ENCODE measurements at regions not wholly inside any gene's neighbourhood (a gene's known extent, or its start where the extent isn't known, plus 50 kb on each side); places are given as distances from the start of the nearest gene placed in this dataset.

- DNase-seq (no peak), ATAC-seq (no peak)
- H3K4me1 Mint-ChIP-seq: no peaks in the 10 kb centered on the region
- intact Hi-C loops (cut with DNase I, micrococcal nuclease): no loop called here
- ChIA-PET CTCF (no interaction called here), POLR2A (no interaction called here)
- no peaks in the 10 kb centered on the region for H3K9me3 Mint-ChIP-seq (ENCODE audit: low read depth)
- H3K36me3 Mint-ChIP-seq (ENCODE audit: low read depth): no peaks in the 10 kb centered on the region
- H3K27ac Mint-ChIP-seq: no peak overlapping the region
- no peaks in the 10 kb centered on the region for H3K27me3 Mint-ChIP-seq
- H3K4me3 Mint-ChIP-seq: no peak overlapping the region
Measured at GRCh38 chrX:94365736-94366135, 691.7 kb downstream of the FAM133A start.

- ATAC-seq (no peak), DNase-seq (no peak)
- ChIA-PET CTCF (no interaction called here), POLR2A (no interaction called here)
- H3K36me3 Mint-ChIP-seq (ENCODE audit: low read depth): no peaks in the 10 kb centered on the region
- no peaks in the 10 kb centered on the region for H3K9me3 Mint-ChIP-seq (ENCODE audit: low read depth)
- no peak overlapping the region for H3K4me3 Mint-ChIP-seq
- no peaks in the 10 kb centered on the region for H3K27me3 Mint-ChIP-seq
- no peaks in the 10 kb centered on the region for H3K4me1 Mint-ChIP-seq
- intact Hi-C loops (cut with DNase I, micrococcal nuclease): no loop called here
- no peak overlapping the region for H3K27ac Mint-ChIP-seq
Measured at GRCh38 chrX:94366616-94367015, 692.6 kb downstream of the FAM133A start.

GRCh38 chrX:94389044-94389443 lies 715.0 kb downstream of the FAM133A start:
- no peak for DNase-seq
- no peak overlapping the region for H3K27ac Mint-ChIP-seq
- intact Hi-C loops (cut with DNase I, micrococcal nuclease): no loop called here
- ATAC-seq: no peak
- ChIA-PET POLR2A (no interaction called here), CTCF (no interaction called here)
- no peaks in the 10 kb centered on the region for H3K36me3 Mint-ChIP-seq (ENCODE audit: low read depth)
- no peak overlapping the region for H3K4me3 Mint-ChIP-seq
- no peaks in the 10 kb centered on the region for H3K9me3 Mint-ChIP-seq (ENCODE audit: low read depth)
- H3K27me3 Mint-ChIP-seq: no peaks in the 10 kb centered on the region
- H3K4me1 Mint-ChIP-seq: no peaks in the 10 kb centered on the region

- POLR2A ChIA-PET: no interaction called here
- Mint-ChIP-seq H3K36me3 (ENCODE audit: low read depth) (no peaks in the 10 kb centered on the region), H3K4me3 (no peak overlapping the region), H3K4me1 (no peaks in the 10 kb centered on the region), H3K27ac (no peak overlapping the region), H3K27me3 (no peaks in the 10 kb centered on the region), H3K9me3 (ENCODE audit: low read depth) (peaks cover 2% of the 10 kb centered on the region)
- no peak for ATAC-seq
- intact Hi-C loops (cut with DNase I, micrococcal nuclease): no loop called here
- CTCF ChIA-PET: no interaction called here
- no peak for DNase-seq
Measured at GRCh38 chrX:94400488-94400887, 726.5 kb downstream of the FAM133A start.

GRCh38 chrX:94401426-94401825 lies 727.4 kb downstream of the FAM133A start:
- Mint-ChIP-seq H3K36me3 (ENCODE audit: low read depth) (no peaks in the 10 kb centered on the region), H3K4me1 (no peaks in the 10 kb centered on the region), H3K27me3 (no peaks in the 10 kb centered on the region), H3K4me3 (no peak overlapping the region), H3K9me3 (ENCODE audit: low read depth) (peaks cover 2% of the 10 kb centered on the region), H3K27ac (no peak overlapping the region)
- ATAC-seq: no peak
- intact Hi-C loops (cut with DNase I, micrococcal nuclease): no loop called here
- ChIA-PET POLR2A (no interaction called here), CTCF (no interaction called here)
- no peak for DNase-seq

GRCh38 chrX:94414746-94415145 lies 740.7 kb downstream of the FAM133A start:
- no peak overlapping the region for H3K27ac Mint-ChIP-seq
- no peaks in the 10 kb centered on the region for H3K36me3 Mint-ChIP-seq (ENCODE audit: low read depth)
- H3K4me3 Mint-ChIP-seq: no peak overlapping the region
- no peaks in the 10 kb centered on the region for H3K27me3 Mint-ChIP-seq
- intact Hi-C loops (cut with DNase I, micrococcal nuclease): no loop called here
- ATAC-seq (no peak), DNase-seq (no peak)
- peaks cover 2% of the 10 kb centered on the region for H3K9me3 Mint-ChIP-seq (ENCODE audit: low read depth)
- ChIA-PET POLR2A (no interaction called here), CTCF (no interaction called here)
- H3K4me1 Mint-ChIP-seq: no peaks in the 10 kb centered on the region

- H3K27me3 Mint-ChIP-seq: no peaks in the 10 kb centered on the region
- CTCF ChIA-PET: no interaction called here
- POLR2A ChIA-PET: no interaction called here
Measured at GRCh38 chrX:94418065-94418464, 744.1 kb downstream of the FAM133A start.

GRCh38 chrX:94424456-94424855 lies 750.5 kb downstream of the FAM133A start:
- Mint-ChIP-seq H3K36me3 (ENCODE audit: low read depth) (no peaks in the 10 kb centered on the region), H3K9me3 (ENCODE audit: low read depth) (no peaks in the 10 kb centered on the region), H3K4me3 (no peak overlapping the region), H3K27me3 (no peaks in the 10 kb centered on the region), H3K27ac (no peak overlapping the region), H3K4me1 (no peaks in the 10 kb centered on the region)
- no peak for ATAC-seq
- DNase-seq: no peak
- CTCF ChIA-PET: no interaction called here
- POLR2A ChIA-PET: no interaction called here
- intact Hi-C loops (cut with DNase I, micrococcal nuclease): no loop called here

More at GRCh38 chrX:94418065-94418464, 744.1 kb downstream of the FAM133A start:
- DNase-seq: no peak
- Mint-ChIP-seq H3K4me3 (no peak overlapping the region), H3K36me3 (ENCODE audit: low read depth) (no peaks in the 10 kb centered on the region), H3K4me1 (no peaks in the 10 kb centered on the region), H3K9me3 (ENCODE audit: low read depth) (peaks cover 2% of the 10 kb centered on the region), H3K27ac (no peak overlapping the region)
- no peak for ATAC-seq
- intact Hi-C loops (cut with DNase I, micrococcal nuclease): no loop called here

GRCh38 chrX:94430091-94430490 lies 756.1 kb downstream of the FAM133A start:
- no peaks in the 10 kb centered on the region for H3K9me3 Mint-ChIP-seq (ENCODE audit: low read depth)
- intact Hi-C loops (cut with DNase I, micrococcal nuclease): no loop called here
- CTCF ChIA-PET: no interaction called here
- no peak for ATAC-seq
- POLR2A ChIA-PET: no interaction called here
- no peaks in the 10 kb centered on the region for H3K4me1 Mint-ChIP-seq
- no peaks in the 10 kb centered on the region for H3K27me3 Mint-ChIP-seq
- H3K36me3 Mint-ChIP-seq (ENCODE audit: low read depth): no peaks in the 10 kb centered on the region
- no peak overlapping the region for H3K27ac Mint-ChIP-seq
- H3K4me3 Mint-ChIP-seq: no peak overlapping the region
- no peak for DNase-seq

- Mint-ChIP-seq H3K4me1 (no peaks in the 10 kb centered on the region), H3K27me3 (no peaks in the 10 kb centered on the region), H3K36me3 (ENCODE audit: low read depth) (no peaks in the 10 kb centered on the region), H3K9me3 (ENCODE audit: low read depth) (no peaks in the 10 kb centered on the region), H3K27ac (no peak overlapping the region), H3K4me3 (no peak overlapping the region)
- POLR2A ChIA-PET: no interaction called here
- CTCF ChIA-PET: no interaction called here
- intact Hi-C loops (cut with DNase I, micrococcal nuclease): no loop called here
- DNase-seq (no peak), ATAC-seq (no peak)
Measured at GRCh38 chrX:94435799-94436198, 761.8 kb downstream of the FAM133A start.

GRCh38 chrX:94454159-94454558 lies 780.2 kb downstream of the FAM133A start:
- intact Hi-C loops (cut with DNase I, micrococcal nuclease): no loop called here
- H3K36me3 Mint-ChIP-seq (ENCODE audit: low read depth): no peaks in the 10 kb centered on the region

GRCh38 chrX:94454606-94455005 lies 780.6 kb downstream of the FAM133A start:
- no peaks in the 10 kb centered on the region for H3K36me3 Mint-ChIP-seq (ENCODE audit: low read depth)
- ATAC-seq: no peak

More at GRCh38 chrX:94454159-94454558, 780.2 kb downstream of the FAM133A start:
- POLR2A ChIA-PET: no interaction called here
- Mint-ChIP-seq H3K27ac (no peak overlapping the region), H3K27me3 (no peaks in the 10 kb centered on the region), H3K9me3 (ENCODE audit: low read depth) (no peaks in the 10 kb centered on the region), H3K4me3 (no peak overlapping the region), H3K4me1 (no peaks in the 10 kb centered on the region)
- ATAC-seq (no peak), DNase-seq (no peak)
- CTCF ChIA-PET: no interaction called here

GRCh38 chrX:94455782-94456181 lies 781.8 kb downstream of the FAM133A start:
- no peaks in the 10 kb centered on the region for H3K9me3 Mint-ChIP-seq (ENCODE audit: low read depth)
- ATAC-seq: no peak
- intact Hi-C loops (cut with DNase I, micrococcal nuclease): no loop called here
- ChIA-PET POLR2A (no interaction called here), CTCF (no interaction called here)
- no peak overlapping the region for H3K27ac Mint-ChIP-seq
- no peaks in the 10 kb centered on the region for H3K4me1 Mint-ChIP-seq
- H3K4me3 Mint-ChIP-seq: no peak overlapping the region
- no peak for DNase-seq
- H3K36me3 Mint-ChIP-seq (ENCODE audit: low read depth): no peaks in the 10 kb centered on the region
- H3K27me3 Mint-ChIP-seq: no peaks in the 10 kb centered on the region

More at GRCh38 chrX:94454606-94455005, 780.6 kb downstream of the FAM133A start:
- intact Hi-C loops (cut with DNase I, micrococcal nuclease): no loop called here
- no peaks in the 10 kb centered on the region for H3K9me3 Mint-ChIP-seq (ENCODE audit: low read depth)
- POLR2A ChIA-PET: no interaction called here
- CTCF ChIA-PET: no interaction called here
- no peak overlapping the region for H3K27ac Mint-ChIP-seq
- H3K27me3 Mint-ChIP-seq: no peaks in the 10 kb centered on the region
- DNase-seq: no peak
- no peaks in the 10 kb centered on the region for H3K4me1 Mint-ChIP-seq
- H3K4me3 Mint-ChIP-seq: no peak overlapping the region

Measured in activated CD4-positive, alpha-beta T cell treated with anti-CD3 and anti-CD28 coated beads for 36 hours (primary cell).